BE2C (cell line): ENCODE measurements at regions not wholly inside any gene's neighbourhood (a gene's known extent, or its start where the extent isn't known, plus 50 kb on each side); places are given as distances from the start of the nearest gene placed in this dataset.

Experiments used
- DNase-seq: peaks from one replicate; pipeline ENCODE4 v3.0.0-alpha.2; 2020
- H3K27me3 ChIP-seq: fragments of 250-450 bp; sonication (Bioruptor Pico); 2 replicates; pipeline ENCODE4 v1.5.1; 2020; ENCODE audit warnings: mild to moderate bottlenecking
- H3K36me3 ChIP-seq: fragments of 250-450 bp; sonication (Bioruptor Pico); 2 replicates; pipeline ENCODE4 v1.5.1; 2020; ENCODE audit warnings: mild to moderate bottlenecking
- H3K4me1 ChIP-seq: fragments of 250-450 bp; sonication (Bioruptor Pico); 2 replicates; pipeline ENCODE4 v1.5.1; 2020
- H3K4me3 ChIP-seq: 2 replicates; pipeline ENCODE4 v1.5.1; 2011; ENCODE audit warnings: low read depth, low read length
- H3K9me3 ChIP-seq: fragments of 250-450 bp; sonication (Bioruptor Pico); 2 replicates; pipeline ENCODE4 v1.5.1; 2020
- TF ChIP-seq, protein P1 (sequence below): IDR thresholded peaks from 2 replicates; pipeline ENCODE4 v1.5.1; 2012; ENCODE audit warnings: mild to moderate bottlenecking, low read depth, low read length

DNA sequence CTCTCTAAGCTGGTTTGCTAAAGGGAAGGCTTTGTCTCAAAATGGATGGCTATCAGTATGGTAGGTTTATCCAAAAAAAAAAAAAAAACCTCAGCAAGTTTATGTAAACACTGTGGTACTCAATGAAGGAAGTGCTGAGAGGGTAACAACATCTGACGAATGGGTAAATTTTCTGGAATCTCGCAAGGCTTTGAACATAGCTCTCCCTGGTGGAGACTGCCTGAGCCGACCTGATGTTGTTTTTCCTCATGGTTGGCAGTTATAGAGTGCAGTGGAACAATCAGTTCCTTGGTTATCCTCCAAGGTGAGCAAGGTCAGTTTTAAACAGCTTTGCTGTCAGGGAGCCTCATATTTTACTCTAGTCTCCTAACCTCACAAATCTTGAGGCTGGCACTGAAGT, 94.6 kb downstream of the ZPLD1 start:
- no peaks in the 10 kb centered on the region for H3K36me3 ChIP-seq
- peak; percentile 20 for DNase-seq
- no peaks in the 10 kb centered on the region for H3K27me3 ChIP-seq
- H3K4me3 ChIP-seq = no peak overlapping the region
- no peaks in the 10 kb centered on the region for H3K9me3 ChIP-seq
- H3K4me1 ChIP-seq = no peaks in the 10 kb centered on the region
- TF ChIP-seq, protein P1, sequence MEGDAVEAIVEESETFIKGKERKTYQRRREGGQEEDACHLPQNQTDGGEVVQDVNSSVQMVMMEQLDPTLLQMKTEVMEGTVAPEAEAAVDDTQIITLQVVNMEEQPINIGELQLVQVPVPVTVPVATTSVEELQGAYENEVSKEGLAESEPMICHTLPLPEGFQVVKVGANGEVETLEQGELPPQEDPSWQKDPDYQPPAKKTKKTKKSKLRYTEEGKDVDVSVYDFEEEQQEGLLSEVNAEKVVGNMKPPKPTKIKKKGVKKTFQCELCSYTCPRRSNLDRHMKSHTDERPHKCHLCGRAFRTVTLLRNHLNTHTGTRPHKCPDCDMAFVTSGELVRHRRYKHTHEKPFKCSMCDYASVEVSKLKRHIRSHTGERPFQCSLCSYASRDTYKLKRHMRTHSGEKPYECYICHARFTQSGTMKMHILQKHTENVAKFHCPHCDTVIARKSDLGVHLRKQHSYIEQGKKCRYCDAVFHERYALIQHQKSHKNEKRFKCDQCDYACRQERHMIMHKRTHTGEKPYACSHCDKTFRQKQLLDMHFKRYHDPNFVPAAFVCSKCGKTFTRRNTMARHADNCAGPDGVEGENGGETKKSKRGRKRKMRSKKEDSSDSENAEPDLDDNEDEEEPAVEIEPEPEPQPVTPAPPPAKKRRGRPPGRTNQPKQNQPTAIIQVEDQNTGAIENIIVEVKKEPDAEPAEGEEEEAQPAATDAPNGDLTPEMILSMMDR = peak; percentile 56

DNA sequence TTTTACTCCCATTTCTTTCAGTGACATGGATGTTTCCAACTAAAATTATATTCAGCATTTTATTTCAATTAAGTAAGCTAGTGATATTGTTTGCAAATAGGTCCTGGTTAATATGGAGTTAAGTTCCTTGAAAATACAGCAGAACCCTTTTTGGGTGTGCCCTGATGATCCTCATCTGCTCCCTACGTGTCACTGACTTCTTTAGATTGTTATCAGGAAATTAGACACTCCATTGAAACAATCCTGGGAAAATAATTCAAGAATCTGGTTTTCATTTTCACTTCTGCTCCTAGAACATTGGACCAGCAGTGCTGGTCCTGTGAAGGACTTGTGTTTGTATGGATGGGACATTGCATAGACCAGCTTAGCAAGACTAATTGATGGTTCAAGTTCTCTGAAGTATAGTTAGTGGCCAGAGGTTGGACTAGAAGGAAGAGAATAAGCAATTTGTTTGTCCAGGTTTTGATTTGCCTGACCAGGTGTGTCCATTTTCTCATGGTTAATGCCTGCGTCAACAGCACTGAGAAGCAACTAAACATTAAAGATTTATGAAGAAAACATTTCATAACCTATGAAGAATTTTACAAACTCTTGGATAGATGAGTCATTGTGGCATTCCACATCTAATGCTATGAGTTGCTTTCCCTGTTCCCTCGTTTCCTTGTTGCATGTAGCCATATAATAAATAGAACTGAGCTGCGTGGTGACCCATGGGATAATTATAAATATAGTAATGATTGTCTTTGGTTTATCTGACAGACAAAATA, 95.8 kb downstream of the ZPLD1 start:
- TF ChIP-seq, protein P1 = no peak
- no peaks in the 10 kb centered on the region for H3K27me3 ChIP-seq
- no peaks in the 10 kb centered on the region for H3K36me3 ChIP-seq
- no peak for DNase-seq
- H3K4me1 ChIP-seq = no peaks in the 10 kb centered on the region
- no peaks in the 10 kb centered on the region for H3K9me3 ChIP-seq
- H3K4me3 ChIP-seq = no peak overlapping the region

DNA sequence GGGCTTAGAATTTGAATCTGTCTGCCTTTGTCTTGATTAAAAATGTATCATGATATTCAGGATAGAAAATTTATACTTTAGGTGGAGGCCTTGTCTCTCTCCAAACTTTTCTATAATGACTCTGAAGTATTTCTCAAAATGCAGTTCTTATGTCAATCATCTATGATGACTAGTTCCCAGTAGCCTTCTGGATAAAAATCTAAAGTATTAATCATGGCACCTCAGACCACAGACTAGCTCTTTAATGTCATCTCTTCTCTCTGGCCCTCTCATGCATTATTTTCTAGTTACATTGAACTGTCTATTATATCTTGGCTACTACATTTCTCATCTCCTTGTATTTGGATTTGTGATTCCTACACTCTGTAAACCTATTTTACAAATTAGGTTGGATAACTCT, 96.9 kb downstream of the ZPLD1 start:
- Histone ChIP-seq H3K9me3 (no peaks in the 10 kb centered on the region), H3K36me3 (no peaks in the 10 kb centered on the region), H3K4me1 (0 out of 2 replicates have a peak, but pooled peaks cover under 1% of the 10 kb centered on the region), H3K4me3 (no peak overlapping the region), H3K27me3 (no peaks in the 10 kb centered on the region)
- TF ChIP-seq, protein P1 = no peak
- DNase-seq = no peak

DNA sequence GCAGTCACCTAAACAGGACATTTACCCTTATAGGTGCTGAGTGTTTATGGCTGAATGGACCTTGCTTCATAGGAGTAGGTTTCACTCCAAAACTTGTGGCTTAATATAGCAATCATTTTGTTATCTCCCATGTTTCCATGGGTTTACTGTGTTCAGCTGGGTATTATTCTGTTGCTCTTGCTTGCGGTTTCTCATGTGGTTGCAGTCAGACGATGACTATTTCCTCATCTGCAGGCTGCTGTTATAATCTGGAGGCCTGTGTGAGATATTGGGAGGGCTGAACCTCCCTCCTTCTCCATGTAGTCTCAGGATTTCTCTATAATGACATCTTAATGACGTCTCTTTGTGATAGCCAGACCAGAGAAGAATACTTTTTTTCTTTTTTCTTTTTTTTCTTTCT, 98.1 kb downstream of the ZPLD1 start:
- no peak overlapping the region for H3K4me3 ChIP-seq
- H3K4me1 ChIP-seq = 0 out of 2 replicates have a peak, but pooled peaks cover 2% of the 10 kb centered on the region
- H3K9me3 ChIP-seq = no peaks in the 10 kb centered on the region
- no peaks in the 10 kb centered on the region for H3K36me3 ChIP-seq
- H3K27me3 ChIP-seq = no peaks in the 10 kb centered on the region
- no peak for DNase-seq
- TF ChIP-seq, protein P1 = no peak

DNA sequence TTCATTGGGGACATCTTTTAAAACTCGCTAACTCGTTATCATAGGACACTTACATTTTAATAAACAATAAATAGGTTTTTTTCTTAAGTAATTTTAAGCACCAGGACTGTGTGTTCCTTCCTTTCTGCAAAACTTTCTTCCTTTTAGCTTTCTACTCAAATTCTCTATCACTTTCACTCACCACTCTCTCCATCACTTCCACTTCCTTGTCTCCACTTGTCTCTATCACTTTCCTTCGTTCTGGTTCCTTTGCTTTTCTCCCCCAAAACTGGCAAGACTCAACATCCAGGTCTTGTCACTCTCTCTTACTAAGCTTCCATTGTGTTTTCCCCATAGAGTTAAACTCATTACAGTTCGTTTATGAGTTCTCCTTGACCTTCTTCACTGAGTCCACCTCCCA, 99.0 kb downstream of the ZPLD1 start:
- no peaks in the 10 kb centered on the region for H3K27me3 ChIP-seq
- H3K4me1 ChIP-seq = 0 out of 2 replicates have a peak, but pooled peaks cover 2% of the 10 kb centered on the region
- H3K9me3 ChIP-seq = no peaks in the 10 kb centered on the region
- H3K4me3 ChIP-seq = no peak overlapping the region
- no peaks in the 10 kb centered on the region for H3K36me3 ChIP-seq
- DNase-seq = no peak
- TF ChIP-seq, protein P1 = no peak

DNA sequence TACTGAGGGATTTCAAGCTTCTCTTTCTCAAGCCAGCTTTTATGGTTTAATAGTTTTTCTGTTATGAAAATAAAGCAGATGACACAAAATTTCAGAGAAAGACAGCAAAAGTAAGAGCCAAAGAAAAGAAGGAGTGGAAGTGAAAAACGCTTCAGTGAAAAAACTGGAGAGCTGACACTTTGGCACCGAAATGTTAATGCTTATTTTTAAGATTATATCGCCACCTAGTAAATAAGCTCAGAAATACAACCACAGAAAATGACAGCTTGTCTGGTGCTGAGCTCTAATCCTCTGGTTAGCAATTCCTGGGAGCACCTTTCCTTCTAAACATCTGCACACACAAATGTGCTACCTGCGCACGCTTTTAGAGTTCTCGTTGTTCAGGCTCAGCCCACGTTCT, 101.6 kb downstream of the ZPLD1 start:
- Histone ChIP-seq H3K27me3 (no peaks in the 10 kb centered on the region), H3K36me3 (no peaks in the 10 kb centered on the region), H3K4me1 (0 out of 2 replicates have a peak, but pooled peaks cover 2% of the 10 kb centered on the region), H3K4me3 (no peak overlapping the region), H3K9me3 (no peaks in the 10 kb centered on the region)
- TF ChIP-seq, protein P1 = peak; percentile 53
- no peak for DNase-seq
